BJ (cell line): ENCODE measurements at regions not wholly inside any gene's neighbourhood (a gene's known extent, or its start where the extent isn't known, plus 50 kb on each side); places are given as distances from the start of the nearest gene placed in this dataset.

Experiments
- CTCF ChIA-PET: fragments of 350-600 bp; formaldehyde crosslinking; extraction: SDS; loops from one replicate; lab custom pipeline; 2021; ENCODE audit warnings: antibody characterized with exemption, inconsistent platforms; lab: Yijun Ruan, JAX
- POLR2A ChIA-PET: fragments of 300-600 bp; sonication (Branson Sonifier 250); formaldehyde crosslinking; extraction: SDS; loops from one replicate; lab custom pipeline; 2021; ENCODE audit warnings: antibody characterized with exemption; lab: Charles Lee
- DNase-seq: peaks from one replicate; pipeline ENCODE4 v3.0.0-alpha.2; 2011; ENCODE audit warnings: low read depth
- H3K27me3 ChIP-seq: 2 replicates; pipeline ENCODE4 v1.6.0; 2011; ENCODE audit warnings: low read length; ENCODE audit not compliant: control insufficient read depth, insufficient read depth
- H3K36me3 ChIP-seq: 2 replicates; pipeline ENCODE4 v1.5.1; 2011; ENCODE audit warnings: low read length; ENCODE audit not compliant: control insufficient read depth, insufficient read depth
- H3K4me3 ChIP-seq: 2 replicates; pipeline ENCODE4 v1.5.1; 2011; ENCODE audit warnings: low read depth, mild to moderate bottlenecking, control low read depth, low read length
- TF ChIP-seq, protein P1 (sequence below): IDR thresholded peaks from 2 replicates; pipeline ENCODE4 v1.5.1; 2011; ENCODE audit warnings: low read depth, mild to moderate bottlenecking, control low read depth, inconsistent platforms, low read length, moderate library complexity; ENCODE audit not compliant: insufficient read depth

DNA sequence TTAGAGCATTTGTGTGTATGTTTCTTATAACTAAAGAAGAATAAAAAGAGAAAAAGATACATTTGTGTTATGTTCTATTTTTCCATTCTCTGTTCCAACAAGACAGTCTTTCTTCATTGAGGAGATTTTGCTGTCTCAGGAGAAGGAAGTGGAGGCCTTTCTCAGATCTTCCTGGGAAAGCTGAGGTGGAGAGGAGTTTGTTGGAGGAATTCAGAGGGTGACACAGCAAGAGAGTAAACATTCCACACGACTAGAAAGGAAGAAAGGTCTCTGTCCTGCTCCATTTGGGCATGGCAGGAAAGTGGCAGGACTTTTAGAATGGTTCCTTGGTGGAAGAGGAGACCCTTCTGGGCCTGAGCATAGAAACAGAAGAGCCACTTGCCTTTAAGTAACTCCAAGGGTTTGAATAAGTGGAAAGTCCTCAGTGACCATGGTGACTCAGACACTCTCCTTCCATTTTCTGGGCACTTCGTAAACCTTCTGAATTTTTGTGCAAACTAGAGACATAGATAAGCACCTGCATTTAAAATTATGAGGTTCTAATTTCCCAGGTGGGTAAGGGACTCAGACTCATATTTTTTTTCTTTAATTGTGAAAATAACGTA lies 52.3 kb upstream of the COL5A2 start:
- no peak for DNase-seq
- no peaks in the 10 kb centered on the region for H3K27me3 ChIP-seq
- no peaks in the 10 kb centered on the region for H3K36me3 ChIP-seq
- POLR2A ChIA-PET: no interaction called here
- no peak overlapping the region for H3K4me3 ChIP-seq
- CTCF ChIA-PET: interaction anchor here (1.0 kb wide), 1 partner anchor 10 kb away, joined by 3 read pairs; no protein-coding TSS in a partner anchor
- TF ChIP-seq, protein P1, sequence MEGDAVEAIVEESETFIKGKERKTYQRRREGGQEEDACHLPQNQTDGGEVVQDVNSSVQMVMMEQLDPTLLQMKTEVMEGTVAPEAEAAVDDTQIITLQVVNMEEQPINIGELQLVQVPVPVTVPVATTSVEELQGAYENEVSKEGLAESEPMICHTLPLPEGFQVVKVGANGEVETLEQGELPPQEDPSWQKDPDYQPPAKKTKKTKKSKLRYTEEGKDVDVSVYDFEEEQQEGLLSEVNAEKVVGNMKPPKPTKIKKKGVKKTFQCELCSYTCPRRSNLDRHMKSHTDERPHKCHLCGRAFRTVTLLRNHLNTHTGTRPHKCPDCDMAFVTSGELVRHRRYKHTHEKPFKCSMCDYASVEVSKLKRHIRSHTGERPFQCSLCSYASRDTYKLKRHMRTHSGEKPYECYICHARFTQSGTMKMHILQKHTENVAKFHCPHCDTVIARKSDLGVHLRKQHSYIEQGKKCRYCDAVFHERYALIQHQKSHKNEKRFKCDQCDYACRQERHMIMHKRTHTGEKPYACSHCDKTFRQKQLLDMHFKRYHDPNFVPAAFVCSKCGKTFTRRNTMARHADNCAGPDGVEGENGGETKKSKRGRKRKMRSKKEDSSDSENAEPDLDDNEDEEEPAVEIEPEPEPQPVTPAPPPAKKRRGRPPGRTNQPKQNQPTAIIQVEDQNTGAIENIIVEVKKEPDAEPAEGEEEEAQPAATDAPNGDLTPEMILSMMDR: no peak

DNA sequence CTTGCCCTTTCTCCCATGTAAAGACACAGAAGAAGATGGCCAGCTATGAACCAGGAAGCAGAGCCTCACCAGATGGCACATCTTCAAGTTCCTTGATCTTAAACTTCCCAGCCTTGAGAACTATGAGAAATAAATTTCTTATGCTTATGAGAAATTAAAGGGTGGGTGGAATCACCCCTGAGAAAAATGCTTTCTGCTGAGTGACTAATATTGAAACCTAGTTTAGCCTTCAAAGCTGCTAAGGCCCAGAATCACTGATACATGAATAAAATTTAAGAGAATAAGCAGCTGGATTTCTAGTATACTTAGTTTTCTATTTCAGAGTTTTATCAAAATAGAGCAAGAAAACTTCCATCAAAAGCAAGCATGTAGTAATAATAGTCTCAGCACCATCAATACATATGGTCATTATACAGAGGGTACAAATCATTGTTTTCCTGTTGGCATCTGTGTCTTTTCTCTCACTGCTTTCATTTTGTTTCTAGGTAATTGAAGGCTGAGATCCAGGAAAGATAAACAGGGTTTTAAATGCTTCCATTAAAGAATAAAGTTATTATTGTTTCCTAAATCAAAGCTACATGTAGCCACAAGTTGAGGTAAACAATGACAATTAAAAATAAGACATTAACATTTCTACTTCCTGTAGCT lies 53.3 kb upstream of the COL5A2 start:
- TF ChIP-seq, protein P1: no peak
- CTCF ChIA-PET: interaction anchor here (1.0 kb wide), 1 partner anchor 18 kb away, joined by 3 read pairs; no protein-coding TSS in a partner anchor
- DNase-seq: no peak
- no peaks in the 10 kb centered on the region for H3K36me3 ChIP-seq
- no peaks in the 10 kb centered on the region for H3K27me3 ChIP-seq
- H3K4me3 ChIP-seq: no peak overlapping the region
- POLR2A ChIA-PET: no interaction called here

DNA sequence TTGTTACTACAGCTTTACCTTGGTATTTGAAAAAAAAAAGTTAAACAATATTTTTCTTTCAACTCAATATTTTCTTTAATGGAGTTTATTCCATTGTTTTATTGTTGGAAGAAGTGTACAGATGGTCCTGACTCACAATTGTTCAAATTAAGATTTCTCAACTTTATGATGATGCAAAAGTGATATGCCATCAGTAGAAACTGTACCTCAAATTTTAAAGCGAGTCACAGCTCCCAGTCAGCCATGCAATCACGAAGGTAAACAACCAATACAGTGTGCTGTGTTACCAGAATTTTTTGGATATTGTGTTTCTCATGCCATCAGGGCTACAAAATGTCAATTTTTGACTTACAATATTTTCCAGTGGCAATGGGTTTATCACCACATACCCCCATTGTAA lies 54.0 kb upstream of the COL5A2 start:
- TF ChIP-seq, protein P1: no peak
- ChIA-PET CTCF (interaction anchor here (1.0 kb wide), 1 partner anchor 18 kb away, joined by 3 read pairs; no protein-coding TSS in a partner anchor), POLR2A (no interaction called here)
- no peak overlapping the region for H3K4me3 ChIP-seq
- no peaks in the 10 kb centered on the region for H3K36me3 ChIP-seq
- no peaks in the 10 kb centered on the region for H3K27me3 ChIP-seq
- no peak for DNase-seq

DNA sequence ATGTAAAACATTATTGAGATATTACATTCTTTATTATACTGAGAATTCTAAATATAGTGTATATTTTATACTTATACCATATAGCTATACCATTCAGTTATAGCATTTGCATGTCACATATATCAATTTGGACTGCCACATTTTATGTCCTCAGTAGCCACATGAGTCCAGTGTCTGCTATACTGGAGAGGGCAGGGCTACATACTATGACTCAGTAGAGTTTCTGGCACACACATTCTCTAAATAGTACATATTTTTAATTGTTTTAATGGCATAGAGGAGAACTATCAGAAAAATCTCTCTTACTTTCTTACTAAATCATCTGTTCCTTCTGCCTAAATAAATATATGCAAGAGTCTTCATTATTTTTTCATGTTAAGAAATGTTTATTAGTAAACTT lies 55.4 kb upstream of the COL5A2 start:
- CTCF ChIA-PET: no interaction called here
- Histone ChIP-seq H3K27me3 (no peaks in the 10 kb centered on the region), H3K4me3 (no peak overlapping the region), H3K36me3 (no peaks in the 10 kb centered on the region)
- no peak for DNase-seq
- TF ChIP-seq, protein P1: no peak
- POLR2A ChIA-PET: no interaction called here

DNA sequence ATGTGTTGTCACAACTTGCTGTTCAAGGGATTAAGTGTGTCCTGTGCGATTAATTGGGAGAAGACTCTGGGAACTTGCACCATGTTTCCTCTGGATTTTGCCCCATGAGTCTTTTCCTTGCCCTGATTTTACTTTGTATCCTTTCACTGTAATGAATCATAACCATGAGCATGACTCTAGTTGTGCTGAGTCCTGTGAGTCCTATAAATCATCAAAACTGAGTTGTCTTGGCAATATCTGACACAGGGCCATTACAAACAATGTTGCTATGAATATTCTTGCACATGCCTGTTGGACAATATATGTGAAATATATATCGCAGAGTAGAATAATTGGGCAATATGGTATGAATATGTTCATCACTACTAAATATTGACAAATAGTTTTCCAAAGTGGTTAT lies 56.5 kb upstream of the COL5A2 start:
- ChIA-PET POLR2A (no interaction called here), CTCF (no interaction called here)
- Histone ChIP-seq H3K27me3 (no peaks in the 10 kb centered on the region), H3K4me3 (no peak overlapping the region), H3K36me3 (no peaks in the 10 kb centered on the region)
- TF ChIP-seq, protein P1: no peak
- no peak for DNase-seq
